GM19025 (cell line): ENCODE measurements at regions not wholly inside any gene's neighbourhood (a gene's known extent, or its start where the extent isn't known, plus 50 kb on each side); places are given as distances from the start of the nearest gene placed in this dataset.

Experiments used
- ATAC-seq: cut with Tn5 transposase; IDR thresholded peaks from one replicate; pipeline ENCODE4 v1.9.1; 2021; ENCODE audit warnings: mild to moderate bottlenecking, low read depth, moderate library complexity; ENCODE audit not compliant: unreplicated experiment

GRCh38 chr12:38985961-38986360, 80.6 kb upstream of the CPNE8 start:
- no peak for ATAC-seq

- ATAC-seq, result no peak
Measured at GRCh38 chr12:38984388-38984787, 79.0 kb upstream of the CPNE8 start.

GRCh38 chr12:38983117-38983571, 77.8 kb upstream of the CPNE8 start:
- ATAC-seq, result no peak

GRCh38 chr12:38977132-38977531, 71.7 kb upstream of the CPNE8 start:
- no peak for ATAC-seq

GRCh38 chr12:38969706-38970105, 64.3 kb upstream of the CPNE8 start:
- no peak for ATAC-seq

- ATAC-seq, result no peak
Measured at GRCh38 chr12:38961683-38962082, 56.3 kb upstream of the CPNE8 start.

- ATAC-seq, result no peak
Measured at GRCh38 chr12:38961012-38961411, 55.6 kb upstream of the CPNE8 start.

- no peak for ATAC-seq
Measured at GRCh38 chr12:38956337-38956736, 50.9 kb upstream of the CPNE8 start.
